ENCODE measurements at regions not wholly inside any gene's neighbourhood (a gene's known extent, or its start where the extent isn't known, plus 50 kb on each side); places are given as distances from the start of the nearest gene placed in this dataset.

GRCh38 chr3:70840106-70840870 lies 527.9 kb upstream of the MDFIC2 start:
- Histone ChIP-seq H3K79me2 (ENCODE audit: insufficient read depth) (no peaks in the 10 kb centered on the region), H3K9me2 (no peaks in the 10 kb centered on the region), H3K9ac (no peak overlapping the region), H3K27me3 (ENCODE audit: insufficient read depth) (no peaks in the 10 kb centered on the region), H2AFZ (ENCODE audit: low read depth) (no peak overlapping the region), H3K4me3 (ENCODE audit: low read depth in 2 of 2, low read length in 1 of 2) (no peak overlapping the region), H3K27ac (ENCODE audit: low read depth in 2 of 2, low read length in 1 of 2) (no peak overlapping the region), H3F3A (replicated peaks; ENCODE audit: insufficient read depth) (peaks cover 3% of the 10 kb centered on the region), H3K9me3 (no peaks in the 10 kb centered on the region), H3K4me2 (no peak overlapping the region), H3K4me1 (ENCODE audit: control insufficient read depth in 1 of 2, insufficient read depth in 2 of 2, low read depth in 1 of 2, low read length in 1 of 2) (no peaks in the 10 kb centered on the region; a peak in 1 of 4 replicates), H3K36me3 (replicated peaks in 1 of 2; ENCODE audit: control insufficient read depth in 1 of 2, insufficient read depth in 2 of 2, low read length in 1 of 2) (no peaks in the 10 kb centered on the region), H4K20me1 (ENCODE audit: insufficient read depth) (no peaks in the 10 kb centered on the region)
- 86% methylated on average over 4 of the region's 4 CpGs for WGBS (ENCODE audit: low lambda C conversion rate)
- POLR2A ChIA-PET, result no interaction called here
- CTCF ChIA-PET, result no interaction called here
- no peak for DNase-seq
- TF ChIP-seq, protein P1, sequence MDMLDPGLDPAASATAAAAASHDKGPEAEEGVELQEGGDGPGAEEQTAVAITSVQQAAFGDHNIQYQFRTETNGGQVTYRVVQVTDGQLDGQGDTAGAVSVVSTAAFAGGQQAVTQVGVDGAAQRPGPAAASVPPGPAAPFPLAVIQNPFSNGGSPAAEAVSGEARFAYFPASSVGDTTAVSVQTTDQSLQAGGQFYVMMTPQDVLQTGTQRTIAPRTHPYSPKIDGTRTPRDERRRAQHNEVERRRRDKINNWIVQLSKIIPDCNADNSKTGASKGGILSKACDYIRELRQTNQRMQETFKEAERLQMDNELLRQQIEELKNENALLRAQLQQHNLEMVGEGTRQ (IDR thresholded peaks at IDR 0.05; ENCODE audit: borderline replicate concordance, low read depth, low read length), result no peak
- TF ChIP-seq GATA2 (CRISPR knock-in tag; IDR thresholded peaks at IDR 0.05) (no peak), JUND (IDR thresholded peaks at IDR 0.05) (no peak), EZH2phosphoT487 (IDR thresholded peaks at IDR 0.05; ENCODE audit: borderline replicate concordance, low read depth) (no peak), PBX3 (IDR thresholded peaks at IDR 0.05) (no peak), YY1 (IDR thresholded peaks at IDR 0.05; ENCODE audit: low read depth) (no peak), SIN3A (IDR thresholded peaks at IDR 0.05; ENCODE audit: borderline replicate concordance, low read depth, low read length) (no peak), REST (IDR thresholded peaks at IDR 0.05; ENCODE audit: low read depth, low read length) (no peak), RXRA (IDR thresholded peaks at IDR 0.05; ENCODE audit: borderline replicate concordance, low read depth) (no peak), POLR2AphosphoS5 (IDR thresholded peaks at IDR 0.05; ENCODE audit: low read depth, low read length) (no peak), NFIC (IDR thresholded peaks at IDR 0.05; ENCODE audit: borderline replicate concordance) (no peak), ELF1 (IDR thresholded peaks at IDR 0.05) (no peak), FOXJ3 (CRISPR knock-in tag; IDR thresholded peaks at IDR 0.05) (no peak), TEAD4 (IDR thresholded peaks at IDR 0.05; ENCODE audit: borderline replicate concordance, insufficient read depth) (no peak), MXI1 (IDR thresholded peaks at IDR 0.05; ENCODE audit: low read depth, low read length) (no peak), TCF12 (IDR thresholded peaks at IDR 0.05) (no peak), FOSL2 (IDR thresholded peaks at IDR 0.05; ENCODE audit: borderline replicate concordance, low read depth) (no peak)
- TF ChIP-seq, protein P2, sequence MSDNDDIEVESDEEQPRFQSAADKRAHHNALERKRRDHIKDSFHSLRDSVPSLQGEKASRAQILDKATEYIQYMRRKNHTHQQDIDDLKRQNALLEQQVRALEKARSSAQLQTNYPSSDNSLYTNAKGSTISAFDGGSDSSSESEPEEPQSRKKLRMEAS (IDR thresholded peaks at IDR 0.05; ENCODE audit: low read depth), result no peak
